ENCODE measurements at regions not wholly inside any gene's neighbourhood (a gene's known extent, or its start where the extent isn't known, plus 50 kb on each side); places are given as distances from the start of the nearest gene placed in this dataset.

DNA sequence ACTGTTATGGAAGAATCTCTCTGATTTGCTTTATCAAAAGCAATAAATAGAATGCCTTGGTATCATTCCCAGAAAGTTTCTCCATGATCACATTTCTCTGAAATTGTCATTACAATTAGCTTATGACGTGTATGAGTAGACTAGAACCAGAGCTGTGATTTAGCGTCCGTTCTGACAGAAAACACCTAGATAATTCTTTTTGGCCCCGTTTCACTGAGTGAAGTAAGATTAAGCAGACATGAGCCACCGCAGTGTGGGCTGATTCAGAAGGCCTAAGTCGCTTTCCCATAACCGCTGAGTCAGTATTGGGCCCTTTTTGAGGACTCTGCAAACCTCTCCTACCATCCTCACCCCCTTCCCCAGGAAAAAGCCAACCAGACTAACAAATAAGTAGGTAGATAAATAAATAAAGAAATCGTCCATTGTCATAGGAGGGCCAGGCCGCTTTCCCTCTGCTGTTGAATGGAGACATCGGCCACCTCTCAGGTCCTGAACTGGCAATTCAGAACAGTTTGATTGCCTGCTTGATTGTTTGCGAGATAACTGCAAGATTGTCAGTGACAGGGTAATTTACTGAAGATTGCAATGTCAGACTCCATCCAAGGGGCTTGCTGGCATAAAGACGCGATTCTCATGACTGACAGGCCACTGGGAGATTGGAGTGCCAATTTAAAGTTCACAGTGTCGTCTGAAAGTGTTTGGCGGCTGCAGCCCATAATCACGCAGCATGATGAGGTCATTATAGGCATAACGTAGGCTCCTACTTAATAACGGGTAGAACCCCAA, 105.0 kb upstream of the WWC1 start:
- DNase-seq: no peak

DNA sequence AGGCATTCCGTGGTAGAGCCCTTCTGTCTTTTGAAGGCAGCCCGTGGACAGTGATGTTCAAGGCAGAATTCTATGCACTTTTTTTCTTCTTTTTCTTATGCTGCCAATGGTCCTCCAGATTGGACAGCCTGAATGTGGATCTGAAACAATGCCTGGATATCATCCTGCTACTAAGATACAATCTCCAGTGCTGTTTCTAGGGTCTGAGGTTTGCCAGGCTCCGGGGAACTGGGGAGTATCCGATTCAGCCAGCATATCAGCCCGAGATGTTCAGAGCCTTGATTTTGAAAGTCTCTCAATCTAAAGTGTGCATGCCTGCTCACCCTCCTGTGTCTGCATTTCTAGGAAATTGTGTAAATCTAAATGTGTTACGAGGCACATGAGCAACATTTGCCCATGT, 103.8 kb upstream of the WWC1 start:
- DNase-seq: no peak

DNA sequence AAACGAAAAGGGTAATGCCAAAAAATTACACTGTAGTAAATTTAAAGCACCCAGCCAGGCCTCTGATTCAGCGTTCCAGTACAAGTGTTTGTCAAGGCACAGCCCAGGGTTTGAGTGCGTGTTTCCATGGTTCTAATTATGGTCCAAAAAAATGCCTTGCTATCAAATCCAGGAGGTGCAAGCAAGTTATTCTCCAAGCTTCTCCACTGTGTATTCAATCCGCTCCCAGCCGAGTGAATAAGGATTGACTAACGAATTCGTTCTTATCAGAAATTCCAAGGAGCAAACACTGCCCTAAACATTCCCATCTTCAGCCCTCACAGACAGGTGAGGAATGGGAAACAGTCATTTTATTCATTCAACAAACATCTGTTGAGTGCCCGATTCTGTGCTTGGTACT, 103.3 kb upstream of the WWC1 start:
- no peak for DNase-seq

DNA sequence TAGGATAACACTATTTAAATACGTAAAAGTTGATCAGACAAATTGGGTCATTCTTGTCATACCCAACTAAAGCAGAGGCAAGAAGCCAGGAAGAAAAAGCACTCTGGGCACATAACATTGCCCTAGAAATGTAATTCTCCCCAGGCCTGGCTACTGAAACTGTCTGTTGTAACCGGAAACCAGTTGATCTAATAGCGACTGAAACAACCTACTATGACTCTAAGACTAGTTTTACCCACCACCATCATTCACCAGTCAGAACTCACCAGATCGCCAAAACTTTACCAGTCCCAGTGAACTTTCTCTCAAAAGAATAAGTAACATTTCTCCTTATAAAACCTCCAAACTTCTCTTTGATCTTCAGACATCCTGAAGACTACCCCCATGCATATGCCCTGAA, 99.3 kb upstream of the WWC1 start:
- no peak for DNase-seq

DNA sequence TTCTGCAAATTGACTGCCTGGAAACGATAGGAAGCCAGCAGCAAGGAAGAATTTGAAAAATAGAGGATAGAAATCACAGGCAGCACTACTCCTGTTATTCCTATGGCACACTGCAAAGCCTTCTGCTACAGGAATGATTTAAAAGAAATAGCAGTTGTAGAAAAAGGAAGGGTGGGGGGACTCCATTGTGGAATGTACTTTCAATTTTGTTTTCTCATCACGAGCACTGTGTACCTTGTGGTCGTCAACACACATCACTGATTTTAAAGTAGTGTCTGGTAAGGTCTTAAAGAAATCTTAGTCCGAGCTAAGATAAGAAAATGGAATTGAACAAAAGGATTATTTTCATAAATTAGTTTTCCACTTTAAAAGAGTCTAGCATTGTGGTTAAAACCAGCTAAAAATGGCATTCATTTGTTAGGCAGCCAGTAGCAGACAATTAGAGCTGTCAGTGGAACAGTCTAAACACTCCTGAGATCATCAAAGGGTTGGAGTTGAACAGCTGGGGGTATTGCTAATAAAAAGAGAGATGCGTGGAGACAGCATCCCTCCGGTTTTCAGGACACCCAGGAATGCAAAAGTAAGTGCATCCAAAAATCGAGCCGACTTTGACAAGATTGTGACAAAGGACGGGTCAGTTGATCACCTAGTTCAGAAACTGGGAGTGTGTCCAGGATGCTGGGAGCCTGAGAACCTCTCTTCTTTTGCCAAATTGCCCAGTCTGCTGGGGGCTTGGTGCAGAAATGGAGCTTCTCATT, 97.8 kb upstream of the WWC1 start:
- no peak for DNase-seq

DNA sequence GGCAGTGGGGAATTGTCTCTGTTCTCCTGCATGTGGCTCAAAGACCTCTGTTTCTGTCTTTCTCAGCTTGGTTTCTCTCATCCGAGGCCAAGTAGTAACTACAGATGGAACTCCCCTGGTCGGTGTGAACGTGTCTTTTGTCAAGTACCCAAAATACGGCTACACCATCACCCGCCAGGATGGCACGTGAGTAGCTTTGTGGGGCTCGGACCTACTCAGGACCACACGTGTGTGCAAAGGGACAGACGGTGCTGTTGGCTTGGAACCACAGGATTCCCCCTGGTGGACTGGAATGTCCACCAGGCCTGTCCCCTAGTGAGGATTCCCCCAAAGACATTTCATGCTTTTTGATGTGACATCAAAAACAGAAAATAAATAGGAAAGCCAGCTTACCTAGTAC, 96.3 kb upstream of the WWC1 start:
- no peak for DNase-seq

DNA sequence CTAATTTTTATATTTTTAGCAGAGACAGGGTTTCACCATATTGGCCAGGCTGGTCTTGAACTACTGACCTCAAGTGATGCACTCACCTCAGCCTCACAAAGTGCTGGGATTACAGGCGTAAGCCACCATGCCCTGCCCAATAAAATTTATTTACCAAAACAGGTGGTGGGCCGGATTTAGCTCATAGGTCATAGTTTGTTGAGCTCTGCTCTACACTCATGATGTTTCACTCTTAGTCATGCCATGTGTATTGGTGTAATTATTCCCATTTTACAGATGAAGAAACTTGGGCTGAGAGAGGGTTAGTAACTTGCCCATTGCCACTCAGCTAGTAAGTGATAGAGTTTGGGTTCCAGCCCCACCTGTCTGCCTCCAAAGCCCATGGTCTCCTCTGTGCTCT, 93.1 kb upstream of the WWC1 start:
- DNase-seq: no peak

DNA sequence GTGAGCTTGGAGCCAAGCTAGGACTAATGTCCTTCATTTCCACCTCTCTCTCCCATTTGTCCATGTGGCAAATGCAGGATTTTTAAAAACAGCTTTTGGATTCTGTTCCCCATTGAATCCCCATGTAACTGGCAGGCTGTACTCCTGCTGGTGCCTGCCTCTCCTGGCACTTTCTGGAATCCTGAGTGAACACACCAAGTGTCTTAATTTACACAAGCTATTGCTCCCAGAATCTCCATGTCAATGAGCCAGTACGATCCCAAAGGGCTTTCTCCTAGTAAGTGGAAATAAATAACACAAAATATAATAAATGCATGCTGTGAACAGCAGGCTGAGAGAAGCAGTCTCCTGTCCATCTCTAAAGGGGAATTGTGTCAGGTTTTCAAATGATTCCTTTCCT, 88.4 kb upstream of the WWC1 start:
- DNase-seq: no peak

DNA sequence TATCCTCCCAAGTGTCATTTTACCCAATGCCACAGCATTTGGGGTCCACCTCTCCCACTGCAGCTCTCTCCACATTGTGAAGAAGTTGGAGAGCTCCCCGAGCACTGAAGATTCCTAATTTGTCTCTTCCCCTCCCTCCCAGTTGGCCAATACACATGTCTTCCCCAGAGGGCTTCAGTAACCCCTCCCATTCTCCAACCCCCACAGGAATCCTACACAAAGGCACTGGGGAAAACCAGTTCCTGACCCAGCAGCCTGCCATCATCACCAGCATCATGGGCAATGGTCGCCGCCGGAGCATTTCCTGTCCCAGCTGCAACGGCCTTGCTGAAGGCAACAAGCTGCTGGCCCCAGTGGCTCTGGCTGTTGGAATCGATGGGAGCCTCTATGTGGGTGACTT, 87.3 kb upstream of the WWC1 start:
- no peak for DNase-seq

DNA sequence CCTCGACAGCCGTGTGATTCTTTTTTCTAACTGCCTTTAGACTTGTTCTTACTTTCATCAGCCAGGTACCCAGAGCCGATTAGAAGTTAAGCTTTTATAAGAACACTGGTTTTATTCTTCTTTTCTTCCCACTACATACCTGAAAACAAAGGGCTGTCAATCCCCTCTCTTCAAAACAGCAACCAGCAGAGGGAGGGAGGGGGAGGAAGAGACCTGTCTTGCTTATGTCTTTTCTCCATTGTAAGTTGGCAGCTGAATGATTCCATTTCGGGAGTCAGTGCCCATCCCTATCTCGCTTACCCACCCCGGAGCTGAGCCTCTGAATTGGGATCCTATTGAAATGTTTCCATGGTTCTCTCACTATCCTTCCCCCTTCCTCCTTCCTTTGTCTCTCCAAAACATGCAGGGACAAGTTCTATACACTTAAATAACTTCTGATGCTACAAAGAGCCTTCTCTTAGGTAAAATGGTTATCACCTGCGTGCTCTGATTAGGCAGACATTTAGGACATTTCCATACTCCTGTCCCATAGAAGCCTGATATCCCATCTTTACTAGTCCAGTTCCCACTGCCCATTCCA, 83.9 kb upstream of the WWC1 start:
- DNase-seq: no peak

DNA sequence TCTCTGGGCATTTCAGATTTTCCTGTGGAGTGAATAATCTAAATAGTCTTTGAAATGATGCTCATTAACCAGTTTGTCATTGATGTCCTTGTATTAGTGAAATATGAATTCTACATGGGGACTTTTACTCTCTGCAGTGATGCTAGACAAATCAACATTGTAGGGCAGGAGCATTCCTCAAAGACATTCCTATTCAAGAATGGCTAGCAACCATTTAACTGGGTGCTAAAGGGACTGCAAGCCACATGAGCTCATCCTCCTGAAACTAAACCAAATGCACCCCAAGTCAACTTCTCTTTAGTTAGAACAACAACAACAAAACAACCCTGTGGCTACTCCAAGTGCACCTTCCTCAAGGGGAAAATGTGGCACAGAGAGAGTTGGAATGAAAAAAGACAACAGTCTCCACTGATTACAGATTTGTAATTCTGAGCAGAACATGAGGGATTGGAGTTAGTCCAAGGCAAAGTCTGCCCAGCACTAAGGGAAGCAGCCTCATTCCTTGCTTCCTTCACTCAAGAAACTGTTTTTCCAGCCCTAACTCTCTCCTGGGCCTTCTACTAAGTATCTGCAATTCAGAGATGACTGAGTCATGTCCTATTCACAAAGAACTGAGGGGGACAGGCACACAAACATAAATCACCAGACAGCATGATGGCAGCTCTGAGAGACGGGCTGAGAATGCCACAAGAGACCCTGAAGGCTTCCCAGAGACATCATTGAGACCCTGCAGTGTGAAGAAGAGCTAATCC, 82.0 kb upstream of the WWC1 start:
- DNase-seq: no peak

DNA sequence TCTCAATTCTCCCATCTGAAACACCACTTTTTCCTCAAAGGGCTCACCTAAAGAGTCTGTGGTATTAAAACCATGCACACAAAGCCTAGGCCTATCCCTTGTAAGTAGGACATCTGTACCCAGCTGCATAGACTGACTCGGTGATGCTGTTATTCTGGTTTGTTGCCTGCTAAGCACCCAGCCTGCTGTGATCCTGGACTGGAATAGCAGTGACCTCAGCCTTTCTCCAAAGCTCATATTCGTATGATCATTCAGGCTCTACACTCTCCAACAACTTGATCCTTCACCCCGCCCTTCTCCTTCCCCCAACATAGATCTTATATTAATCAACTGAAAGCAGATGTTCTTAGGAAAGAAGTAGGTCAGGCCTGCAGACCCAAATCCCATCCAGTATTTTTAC, 81.4 kb upstream of the WWC1 start:
- DNase-seq: no peak

DNA sequence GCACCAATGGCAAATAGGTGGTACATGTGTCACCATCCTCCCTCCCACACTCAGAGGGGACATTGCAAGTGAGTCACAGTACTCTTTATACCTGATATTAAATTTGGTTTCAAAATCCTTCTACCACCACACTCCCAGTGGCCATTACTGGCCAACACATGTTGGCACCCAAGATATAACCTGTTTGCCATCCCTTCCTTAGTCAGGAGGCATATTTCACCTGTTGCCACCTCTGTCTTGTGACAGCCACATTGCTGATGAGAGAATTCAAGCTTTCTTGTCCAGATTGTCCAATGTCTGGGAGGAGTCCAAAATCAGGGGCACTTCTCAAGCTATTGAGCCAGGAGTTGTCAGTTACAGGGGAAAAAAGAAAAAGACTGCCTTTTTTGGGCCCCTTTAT, 80.2 kb upstream of the WWC1 start:
- no peak for DNase-seq

DNA sequence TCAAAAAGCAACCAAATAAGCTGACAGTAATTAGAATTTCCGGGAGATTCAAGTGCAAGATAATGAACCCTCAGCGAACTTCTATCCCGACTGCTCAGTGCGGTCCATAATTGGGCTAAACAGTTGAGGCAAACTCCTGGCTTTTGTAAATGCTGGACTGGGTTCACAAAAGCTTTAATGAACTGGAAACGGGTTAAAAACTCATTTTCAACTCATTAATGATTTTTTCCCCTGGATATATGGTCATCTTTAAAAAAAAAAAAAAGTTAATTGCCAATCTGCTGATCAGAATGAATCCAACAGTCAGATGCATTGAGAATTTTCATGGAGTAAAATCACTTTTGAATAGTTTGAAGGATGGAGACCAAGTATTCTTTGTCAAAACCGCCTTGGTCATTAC, 79.5 kb upstream of the WWC1 start:
- DNase-seq: no peak

DNA sequence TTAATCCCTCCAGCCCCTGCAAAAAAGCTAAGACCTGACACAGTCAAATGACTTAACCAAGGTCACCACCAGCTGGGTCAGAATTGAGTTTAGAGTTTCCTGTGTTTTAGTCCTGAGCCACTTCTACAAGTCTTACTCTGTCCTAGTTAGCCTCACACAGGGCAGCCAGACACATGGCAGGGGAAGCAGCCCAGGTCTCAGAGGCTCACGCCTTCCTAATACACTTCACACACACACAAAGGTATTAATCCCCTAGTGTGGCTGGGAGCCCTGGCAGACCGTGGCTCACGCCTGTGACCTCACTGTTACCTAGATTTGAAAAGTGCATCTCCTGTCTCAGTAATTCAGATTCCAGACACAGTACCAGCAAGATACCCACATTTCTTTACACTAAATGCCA, 77.4 kb upstream of the WWC1 start:
- DNase-seq: no peak

DNA sequence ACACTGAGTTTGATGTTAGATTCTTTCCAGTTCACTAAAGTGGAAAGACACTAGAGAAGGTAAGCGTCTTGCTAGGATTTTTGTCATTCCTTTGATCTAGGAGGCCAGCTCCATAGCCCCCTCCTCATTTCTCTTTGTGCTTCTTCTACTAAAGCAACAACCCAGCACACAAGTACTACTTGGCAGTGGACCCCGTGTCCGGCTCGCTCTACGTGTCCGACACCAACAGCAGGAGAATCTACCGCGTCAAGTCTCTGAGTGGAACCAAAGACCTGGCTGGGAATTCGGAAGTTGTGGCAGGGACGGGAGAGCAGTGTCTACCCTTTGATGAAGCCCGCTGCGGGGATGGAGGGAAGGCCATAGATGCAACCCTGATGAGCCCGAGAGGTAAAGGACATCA, 76.6 kb upstream of the WWC1 start:
- DNase-seq: no peak

DNA sequence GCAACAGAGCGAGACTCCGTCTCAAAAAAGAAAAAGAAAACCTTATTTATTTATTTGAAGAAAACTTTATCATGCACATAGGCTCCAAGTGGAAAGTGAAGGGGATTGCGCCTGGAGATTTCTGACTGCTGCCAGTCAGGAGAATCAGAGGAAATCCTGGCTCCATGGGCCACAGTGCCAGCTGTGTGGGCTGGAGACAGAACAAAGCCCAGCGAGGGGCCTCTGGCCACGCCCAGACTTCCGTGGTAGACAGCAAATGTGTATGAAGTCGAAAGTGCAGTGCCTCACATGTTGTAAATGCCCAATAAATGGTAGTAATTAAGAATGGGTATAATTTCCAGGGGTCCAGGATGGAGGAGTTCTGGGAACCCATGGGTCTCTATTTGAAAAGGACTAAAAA, 75.8 kb upstream of the WWC1 start:
- DNase-seq: no peak

DNA sequence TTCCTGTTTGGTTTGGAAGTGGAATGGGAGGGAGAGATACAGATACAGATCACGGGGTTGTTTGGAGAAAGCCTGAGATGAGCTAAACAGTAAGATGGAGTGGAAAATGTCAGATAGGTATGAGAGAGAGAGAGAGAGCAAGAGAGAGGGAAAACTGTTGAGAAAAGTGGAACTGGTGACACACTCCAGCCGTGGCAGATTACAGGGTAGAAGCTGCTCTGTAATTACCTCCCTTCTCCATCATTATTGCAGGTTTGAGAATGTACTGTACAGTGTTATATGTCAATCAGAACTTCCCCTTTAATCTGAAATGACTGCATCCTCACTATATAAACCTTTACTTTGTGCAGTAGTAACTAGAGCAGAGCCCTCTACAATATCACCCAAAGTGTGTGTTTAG, 74.5 kb upstream of the WWC1 start:
- no peak for DNase-seq

DNA sequence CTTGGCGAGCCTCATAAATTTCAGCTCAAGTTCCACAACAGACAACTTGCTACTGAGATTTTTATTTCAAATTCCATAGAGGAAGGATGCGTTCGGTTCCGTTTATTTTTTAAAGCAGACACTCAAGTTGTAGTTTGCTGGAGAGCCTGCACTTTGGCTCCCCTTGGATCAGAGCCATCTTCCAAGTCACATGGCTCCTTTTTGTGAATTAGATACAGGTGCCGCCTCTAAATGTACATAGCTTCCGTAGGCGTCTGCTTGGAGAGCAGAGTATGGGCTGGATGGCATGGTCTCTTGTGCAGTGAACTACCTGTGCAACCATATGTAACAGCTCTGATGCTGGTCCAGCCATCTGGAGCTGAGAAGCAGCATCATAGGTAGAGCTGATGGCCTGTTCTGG, 73.9 kb upstream of the WWC1 start:
- no peak for DNase-seq

DNA sequence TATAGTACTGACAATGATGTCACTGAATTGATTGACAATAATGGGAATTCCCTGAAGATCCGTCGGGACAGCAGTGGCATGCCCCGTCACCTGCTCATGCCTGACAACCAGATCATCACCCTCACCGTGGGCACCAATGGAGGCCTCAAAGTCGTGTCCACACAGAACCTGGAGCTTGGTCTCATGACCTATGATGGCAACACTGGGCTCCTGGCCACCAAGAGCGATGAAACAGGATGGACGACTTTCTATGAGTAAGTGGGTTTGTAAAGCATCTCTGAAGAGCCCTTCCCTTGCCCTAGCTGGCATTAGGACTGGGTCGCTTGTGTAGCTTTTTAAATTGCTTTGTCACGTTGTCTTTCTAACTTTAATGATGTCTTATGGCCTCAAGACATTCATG, 72.7 kb upstream of the WWC1 start:
- no peak for DNase-seq

DNA sequence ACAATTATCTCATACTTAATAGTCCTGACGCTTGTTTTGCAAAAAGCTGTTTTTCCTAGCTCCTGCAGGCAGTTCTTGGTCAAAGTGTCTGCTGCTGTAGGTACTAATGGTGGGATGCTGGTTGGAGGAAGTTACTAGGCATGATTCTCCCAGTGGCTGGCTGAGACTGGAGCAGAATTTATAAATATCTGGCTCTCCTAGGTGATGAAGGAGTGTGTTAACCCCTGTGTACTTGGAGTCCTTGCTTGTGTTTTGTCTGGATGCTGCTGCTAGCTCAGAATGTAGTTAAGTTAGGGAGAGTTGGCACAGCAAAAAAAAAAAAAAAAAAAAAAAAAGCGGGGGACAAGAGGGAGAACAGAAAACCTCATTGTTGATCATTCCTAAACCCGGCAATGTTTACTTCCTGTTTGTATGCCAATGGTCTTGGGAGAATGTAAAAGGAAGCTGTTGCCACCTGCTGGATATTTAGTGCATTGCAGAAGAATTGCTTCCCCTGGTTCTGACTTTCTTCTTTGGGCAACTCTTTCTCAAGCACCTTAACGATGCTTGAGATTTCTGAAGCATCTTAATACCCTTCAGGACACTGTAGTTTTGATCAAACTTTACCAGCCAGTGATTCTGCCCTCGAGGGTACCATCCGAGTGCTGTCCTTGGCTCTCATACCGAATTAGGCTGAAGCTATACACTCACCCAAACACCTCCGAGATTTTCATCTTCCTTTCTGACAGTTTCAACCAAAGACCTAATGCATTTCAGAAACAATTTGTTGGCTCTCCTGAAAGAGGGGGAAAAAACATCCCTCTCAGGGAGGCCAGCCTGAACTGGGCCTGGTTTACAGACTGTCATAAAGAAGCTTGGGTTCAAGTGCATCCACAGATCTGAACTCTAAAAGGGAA, 71.7 kb upstream of the WWC1 start:
- no peak for DNase-seq

DNA sequence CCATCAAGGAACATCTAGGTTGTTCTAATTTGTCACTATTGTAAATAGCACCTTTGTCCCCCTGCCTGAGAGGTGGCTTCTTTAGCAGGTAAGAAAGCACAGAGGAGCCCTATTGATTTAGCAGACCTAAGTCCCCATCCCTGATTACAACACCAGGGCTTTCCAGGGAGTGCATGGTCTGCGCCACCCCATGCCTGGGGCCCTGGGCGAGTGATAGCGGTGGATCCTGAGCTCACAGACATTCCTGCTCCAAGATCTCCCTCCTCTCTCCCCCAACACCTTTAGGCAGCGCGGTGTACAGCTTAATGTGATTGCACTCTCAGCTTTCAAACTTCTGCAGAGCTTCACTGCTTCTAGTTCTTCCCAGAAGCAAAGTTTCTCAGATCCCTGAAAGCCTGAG, 67.4 kb upstream of the WWC1 start:
- no peak for DNase-seq

DNA sequence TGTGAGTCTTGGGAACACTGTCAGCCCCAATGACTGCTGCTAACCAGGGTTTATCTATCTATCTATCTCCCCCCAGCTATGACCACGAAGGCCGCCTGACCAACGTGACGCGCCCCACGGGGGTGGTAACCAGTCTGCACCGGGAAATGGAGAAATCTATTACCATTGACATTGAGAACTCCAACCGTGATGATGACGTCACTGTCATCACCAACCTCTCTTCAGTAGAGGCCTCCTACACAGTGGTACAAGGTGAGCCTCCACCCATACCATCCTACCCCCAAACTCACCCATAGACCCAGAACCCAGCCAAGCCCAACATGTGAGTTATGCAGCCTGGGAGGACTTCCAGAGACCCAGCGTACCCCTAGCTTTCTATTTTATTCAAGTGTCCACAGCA, 65.4 kb upstream of the WWC1 start:
- DNase-seq: no peak

Measured in T-helper 9 cell (primary cell).